ENCODE measurements at regions not wholly inside any gene's neighbourhood (a gene's known extent, or its start where the extent isn't known, plus 50 kb on each side); places are given as distances from the start of the nearest gene placed in this dataset.

DNA sequence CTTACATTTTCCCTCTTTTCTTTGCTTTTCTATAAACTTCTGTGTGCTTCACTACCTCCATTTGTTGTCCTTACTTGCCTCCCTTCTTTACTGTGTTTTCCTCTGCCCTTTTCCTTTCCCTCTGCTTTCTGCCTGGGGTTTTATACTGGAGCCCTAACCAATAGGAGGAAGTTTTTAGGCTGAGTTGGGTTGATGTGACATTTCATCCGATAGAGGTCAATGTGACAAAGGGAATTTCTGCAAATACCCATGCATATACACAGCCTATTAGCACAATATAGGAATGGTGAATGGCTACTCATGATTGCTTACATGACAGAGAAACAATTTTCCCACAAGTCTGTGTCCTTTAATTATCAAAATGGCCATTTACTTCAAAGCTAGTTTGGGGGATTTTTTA, 153.0 kb upstream of the ARPP21 start:
- TF ChIP-seq, protein P1, sequence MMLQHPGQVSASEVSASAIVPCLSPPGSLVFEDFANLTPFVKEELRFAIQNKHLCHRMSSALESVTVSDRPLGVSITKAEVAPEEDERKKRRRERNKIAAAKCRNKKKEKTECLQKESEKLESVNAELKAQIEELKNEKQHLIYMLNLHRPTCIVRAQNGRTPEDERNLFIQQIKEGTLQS (CRISPR knock-in tag; conservative IDR thresholded peaks at IDR 0.05) = no peak
- TF ChIP-seq, protein P2, sequence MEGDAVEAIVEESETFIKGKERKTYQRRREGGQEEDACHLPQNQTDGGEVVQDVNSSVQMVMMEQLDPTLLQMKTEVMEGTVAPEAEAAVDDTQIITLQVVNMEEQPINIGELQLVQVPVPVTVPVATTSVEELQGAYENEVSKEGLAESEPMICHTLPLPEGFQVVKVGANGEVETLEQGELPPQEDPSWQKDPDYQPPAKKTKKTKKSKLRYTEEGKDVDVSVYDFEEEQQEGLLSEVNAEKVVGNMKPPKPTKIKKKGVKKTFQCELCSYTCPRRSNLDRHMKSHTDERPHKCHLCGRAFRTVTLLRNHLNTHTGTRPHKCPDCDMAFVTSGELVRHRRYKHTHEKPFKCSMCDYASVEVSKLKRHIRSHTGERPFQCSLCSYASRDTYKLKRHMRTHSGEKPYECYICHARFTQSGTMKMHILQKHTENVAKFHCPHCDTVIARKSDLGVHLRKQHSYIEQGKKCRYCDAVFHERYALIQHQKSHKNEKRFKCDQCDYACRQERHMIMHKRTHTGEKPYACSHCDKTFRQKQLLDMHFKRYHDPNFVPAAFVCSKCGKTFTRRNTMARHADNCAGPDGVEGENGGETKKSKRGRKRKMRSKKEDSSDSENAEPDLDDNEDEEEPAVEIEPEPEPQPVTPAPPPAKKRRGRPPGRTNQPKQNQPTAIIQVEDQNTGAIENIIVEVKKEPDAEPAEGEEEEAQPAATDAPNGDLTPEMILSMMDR (IDR thresholded peaks at IDR 0.05) = no peak

Data from WTC11 (cell line).